HepG2 (cell line): ENCODE measurements at regions not wholly inside any gene's neighbourhood (a gene's known extent, or its start where the extent isn't known, plus 50 kb on each side); places are given as distances from the start of the nearest gene placed in this dataset.

Experiments used
- ATF2 ChIP-seq: sonication (generic); formaldehyde crosslinking; IDR thresholded peaks from 2 replicates; pipeline ENCODE4 v1.4.0; 2020; ENCODE audit warnings: missing genetic modification reagents
- ATF7 ChIP-seq, 2 experiments: fragments of 450-650 bp in 1 of 2; sonication (generic) in 1 of 2; formaldehyde crosslinking in 1 of 2; IDR thresholded peaks; 2 replicates each; pipeline versions ENCODE4 v1.4.0 to v1.6.1; 2016 to 2020; ENCODE audit warnings: antibody characterized with exemption in 1 of 2, mild to moderate bottlenecking in 1 of 2, missing genetic modification reagents in 1 of 2
- IKZF5 ChIP-seq: IDR thresholded peaks from 2 replicates; pipeline ENCODE4 v1.6.1; 2018; ENCODE audit warnings: missing genetic modification reagents, mild to moderate bottlenecking, missing compliant biosample characterization
- MAFG ChIP-seq: sonication (generic); formaldehyde crosslinking; IDR thresholded peaks from 2 replicates; pipeline ENCODE4 v1.5.1; 2020; ENCODE audit warnings: mild to moderate bottlenecking, missing genetic modification reagents
- MAX ChIP-seq: IDR thresholded peaks from 2 replicates; pipeline ENCODE4 v1.6.1; 2012; ENCODE audit warnings: inconsistent platforms
- MXI1 ChIP-seq: IDR thresholded peaks from 3 replicates; pipeline ENCODE4 v1.6.1; 2012; ENCODE audit warnings: low read depth, low read length, inconsistent platforms, borderline replicate concordance
- NFKBIZ ChIP-seq: IDR thresholded peaks from 2 replicates; pipeline ENCODE4 v1.6.1; 2018; ENCODE audit warnings: missing genetic modification reagents, missing compliant biosample characterization
- ZFP36 ChIP-seq: fragments of 150-350 bp; IDR thresholded peaks from 2 replicates; pipeline ENCODE4 v1.6.1; 2018; ENCODE audit warnings: borderline replicate concordance, low read length, low read depth; ENCODE audit not compliant: partially characterized antibody
- ZNF335 ChIP-seq: sonication (generic); formaldehyde crosslinking; IDR thresholded peaks from 2 replicates; pipeline ENCODE4 v1.4.0; 2020; ENCODE audit warnings: missing genetic modification reagents
- ZNF383 ChIP-seq: sonication (generic); formaldehyde crosslinking; IDR thresholded peaks from 2 replicates; pipeline ENCODE4 v1.4.0; 2020; ENCODE audit warnings: missing genetic modification reagents, mild to moderate bottlenecking, borderline replicate concordance
- ZNF704 ChIP-seq: sonication (generic); formaldehyde crosslinking; IDR thresholded peaks from 2 replicates; pipeline ENCODE4 v1.8.1; 2023; ENCODE audit warnings: mild to moderate bottlenecking, inconsistent platforms, moderate library complexity, missing genetic modification reagents, borderline replicate concordance
- ZNF841 ChIP-seq: sonication (generic); formaldehyde crosslinking; IDR thresholded peaks from 2 replicates; pipeline ENCODE4 v1.8.1; 2023; ENCODE audit warnings: missing genetic modification reagents, borderline replicate concordance

GRCh38 chr18:10077986-10078385, 164.2 kb downstream of the VAPA start:
- no peak for TF ChIP-seq ZNF383 (CRISPR knock-in tag)
- no peak for TF ChIP-seq MXI1
- TF ChIP-seq ATF7 (IDR thresholded peaks at IDR 0.05), result no peak
- TF ChIP-seq ATF7 (CRISPR knock-in tag; IDR thresholded peaks at IDR 0.05), result no peak
- TF ChIP-seq ZNF704 (CRISPR knock-in tag), result no peak
- no peak for TF ChIP-seq ZNF335 (CRISPR knock-in tag)
- no peak for TF ChIP-seq ZFP36
- no peak for TF ChIP-seq ATF2 (CRISPR knock-in tag)
- no peak for TF ChIP-seq IKZF5 (CRISPR knock-in tag)
- no peak for TF ChIP-seq MAFG
- no peak for TF ChIP-seq ZNF841
- no peak for TF ChIP-seq NFKBIZ (CRISPR knock-in tag)
- TF ChIP-seq MAX, result no peak
